Activated CD4-positive, alpha-beta T cell treated with anti-CD3 and anti-CD28 coated beads, Interleukin-2, amount 10 ng/mL, durations not matched to agents 24 days and 14 days (primary cell): ENCODE measurements at regions not wholly inside any gene's neighbourhood (a gene's known extent, or its start where the extent isn't known, plus 50 kb on each side); places are given as distances from the start of the nearest gene placed in this dataset.

Experiments
- DNase-seq: peaks from one replicate; pipeline ENCODE4 v3.0.0; 2022
- H3K27ac Mint-ChIP-seq: one replicate; pipeline ENCODE4 v1.8.0; 2022; ENCODE audit warnings: mild to moderate bottlenecking, mixed read lengths
- H3K27me3 Mint-ChIP-seq: one replicate; pipeline ENCODE4 v1.8.0; 2022; ENCODE audit warnings: mixed read lengths
- H3K36me3 Mint-ChIP-seq: one replicate; pipeline ENCODE4 v1.8.0; 2022; ENCODE audit warnings: low read depth, mild to moderate bottlenecking, mixed read lengths
- H3K4me1 Mint-ChIP-seq: one replicate; pipeline ENCODE4 v1.8.0; 2021; ENCODE audit warnings: mixed read lengths
- H3K4me3 Mint-ChIP-seq: one replicate; pipeline ENCODE4 v1.8.0; 2022; ENCODE audit warnings: mild to moderate bottlenecking, moderate library complexity, mixed read lengths
- H3K9me3 Mint-ChIP-seq: one replicate; pipeline ENCODE4 v1.8.0; 2021; ENCODE audit warnings: mixed read lengths
- intact Hi-C: fragments of 100-400 bp; cut with micrococcal nuclease; formaldehyde crosslinking; loops from one replicate; pipeline ENCODE4 v1.15.1; 2023

- H3K36me3 Mint-ChIP-seq, result no peaks in the 10 kb centered on the region
- H3K4me3 Mint-ChIP-seq, result no peak overlapping the region
- no peak for DNase-seq
- H3K27me3 Mint-ChIP-seq, result no peaks in the 10 kb centered on the region
- no peaks in the 10 kb centered on the region for H3K9me3 Mint-ChIP-seq
- H3K4me1 Mint-ChIP-seq, result no peaks in the 10 kb centered on the region
- intact Hi-C loops, result no loop called here
- H3K27ac Mint-ChIP-seq, result no peak overlapping the region
These were observed 203.0 kb upstream of the MEOX2 start for GRCh38 chr7:15889507-15889906.

- DNase-seq, result no peak
- Mint-ChIP-seq H3K27me3 (no peaks in the 10 kb centered on the region), H3K4me3 (no peak overlapping the region), H3K27ac (no peak overlapping the region), H3K9me3 (no peaks in the 10 kb centered on the region), H3K4me1 (no peaks in the 10 kb centered on the region), H3K36me3 (no peaks in the 10 kb centered on the region)
- intact Hi-C loops, result no loop called here
These were observed 201.6 kb upstream of the MEOX2 start for GRCh38 chr7:15888090-15888489.

DNA sequence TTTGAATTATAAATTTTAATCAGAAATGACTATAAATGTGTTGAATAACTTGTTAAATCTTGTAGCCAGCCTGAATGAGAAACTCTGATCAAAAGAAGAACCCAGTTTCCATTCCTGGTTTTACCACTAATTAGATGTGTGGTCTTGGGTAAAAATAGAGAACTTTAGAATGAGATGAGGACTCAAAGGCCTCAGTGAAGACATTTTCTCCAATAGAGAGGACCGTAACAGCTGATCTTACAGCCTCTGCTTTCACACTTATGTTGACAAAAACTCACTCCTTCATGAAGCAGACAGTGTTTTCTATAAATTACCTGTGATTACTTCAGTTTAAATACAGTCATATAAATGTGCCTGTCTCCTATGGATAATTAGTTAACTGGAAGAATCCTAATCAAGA lies 200.1 kb upstream of the MEOX2 start:
- Mint-ChIP-seq H3K4me3 (no peak overlapping the region), H3K36me3 (no peaks in the 10 kb centered on the region), H3K27ac (no peak overlapping the region), H3K4me1 (no peaks in the 10 kb centered on the region), H3K9me3 (peaks cover 9% of the 10 kb centered on the region), H3K27me3 (no peaks in the 10 kb centered on the region)
- intact Hi-C loops, result no loop called here
- no peak for DNase-seq

DNA sequence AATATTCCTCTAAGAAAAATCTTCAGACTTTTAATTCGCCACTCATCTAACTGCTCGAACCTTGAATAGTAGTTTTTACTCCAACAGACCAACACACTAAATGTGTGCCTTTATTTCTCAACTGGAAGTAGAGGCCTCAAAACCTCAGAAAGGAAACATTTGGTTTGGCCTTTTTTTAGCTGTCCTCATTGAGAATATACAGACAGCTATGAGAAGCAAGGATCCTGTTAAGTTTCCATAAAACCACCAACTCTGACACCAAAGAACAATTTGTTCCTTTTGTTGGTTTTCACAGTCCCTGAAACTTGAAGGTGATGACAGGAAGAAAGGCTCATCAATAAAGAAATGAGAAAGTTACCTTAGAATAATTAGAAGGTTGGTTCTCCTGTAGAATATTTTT lies 199.2 kb upstream of the MEOX2 start:
- Mint-ChIP-seq H3K27ac (no peak overlapping the region), H3K36me3 (no peaks in the 10 kb centered on the region), H3K9me3 (peaks cover 9% of the 10 kb centered on the region), H3K27me3 (no peaks in the 10 kb centered on the region), H3K4me1 (no peaks in the 10 kb centered on the region), H3K4me3 (no peak overlapping the region)
- DNase-seq, result no peak
- intact Hi-C loops, result no loop called here

DNA sequence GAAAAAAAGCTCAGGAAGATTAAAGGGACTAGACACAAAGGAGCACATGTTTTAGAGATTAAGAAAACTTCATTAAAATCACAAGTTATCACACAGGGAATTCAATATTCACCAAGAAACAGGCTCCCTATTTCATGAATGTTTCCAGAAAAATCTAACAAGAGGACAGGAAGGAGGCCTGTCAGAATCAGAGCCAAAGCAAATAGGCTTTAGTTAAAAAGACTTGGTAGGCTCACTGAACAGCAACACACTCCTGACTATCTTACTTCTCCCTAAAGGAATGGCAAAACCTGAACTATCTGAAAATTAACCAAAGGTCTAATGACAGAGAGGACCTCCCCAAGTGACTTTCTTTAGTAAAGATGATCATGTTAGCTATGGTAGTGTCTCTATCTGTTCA lies 188.3 kb upstream of the MEOX2 start:
- Mint-ChIP-seq H3K27ac (no peak overlapping the region), H3K4me1 (no peaks in the 10 kb centered on the region), H3K4me3 (no peak overlapping the region), H3K36me3 (no peaks in the 10 kb centered on the region), H3K9me3 (no peaks in the 10 kb centered on the region), H3K27me3 (no peaks in the 10 kb centered on the region)
- intact Hi-C loops, result no loop called here
- no peak for DNase-seq

GRCh38 chr7:15870347-15870746 lies 183.9 kb upstream of the MEOX2 start:
- no peak for DNase-seq
- intact Hi-C loops, result no loop called here
- Mint-ChIP-seq H3K4me1 (no peaks in the 10 kb centered on the region), H3K27ac (no peak overlapping the region), H3K9me3 (no peaks in the 10 kb centered on the region), H3K36me3 (no peaks in the 10 kb centered on the region), H3K27me3 (no peaks in the 10 kb centered on the region), H3K4me3 (no peak overlapping the region)

- no peak overlapping the region for H3K27ac Mint-ChIP-seq
- no peaks in the 10 kb centered on the region for H3K9me3 Mint-ChIP-seq
- no peaks in the 10 kb centered on the region for H3K36me3 Mint-ChIP-seq
- H3K4me3 Mint-ChIP-seq, result no peak overlapping the region
- H3K4me1 Mint-ChIP-seq, result no peaks in the 10 kb centered on the region
- H3K27me3 Mint-ChIP-seq, result no peaks in the 10 kb centered on the region
- intact Hi-C loops, result no loop called here
- DNase-seq, result no peak
These were observed 181.0 kb upstream of the MEOX2 start for GRCh38 chr7:15867441-15867840.

- Mint-ChIP-seq H3K4me1 (no peaks in the 10 kb centered on the region), H3K27ac (no peak overlapping the region), H3K27me3 (no peaks in the 10 kb centered on the region), H3K36me3 (no peaks in the 10 kb centered on the region), H3K4me3 (no peak overlapping the region), H3K9me3 (no peaks in the 10 kb centered on the region)
- intact Hi-C loops, result no loop called here
- DNase-seq, result no peak
These were observed 180.3 kb upstream of the MEOX2 start for GRCh38 chr7:15866753-15867152.

DNA sequence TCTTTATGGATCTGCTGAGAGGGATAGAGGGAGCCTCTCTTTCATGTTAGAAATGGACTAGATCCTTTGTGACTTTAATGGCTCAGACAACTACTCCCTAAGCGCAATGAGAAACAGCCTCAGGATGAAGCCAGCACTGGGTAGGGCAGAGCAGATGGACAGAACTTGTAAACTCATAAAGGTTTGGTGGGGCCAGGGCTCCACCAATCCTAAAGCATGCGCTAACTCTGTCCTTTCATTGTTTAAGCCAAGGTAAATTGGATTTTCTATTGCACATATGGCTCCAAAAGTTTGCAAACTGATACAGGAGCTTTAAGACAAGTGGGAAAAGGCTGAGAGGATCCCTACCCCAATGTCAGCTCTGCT lies 178.1 kb upstream of the MEOX2 start:
- intact Hi-C loops, result no loop called here
- Mint-ChIP-seq H3K27ac (no peak overlapping the region), H3K4me3 (no peak overlapping the region), H3K9me3 (no peaks in the 10 kb centered on the region), H3K4me1 (no peaks in the 10 kb centered on the region), H3K27me3 (no peaks in the 10 kb centered on the region), H3K36me3 (no peaks in the 10 kb centered on the region)
- DNase-seq, result no peak

DNA sequence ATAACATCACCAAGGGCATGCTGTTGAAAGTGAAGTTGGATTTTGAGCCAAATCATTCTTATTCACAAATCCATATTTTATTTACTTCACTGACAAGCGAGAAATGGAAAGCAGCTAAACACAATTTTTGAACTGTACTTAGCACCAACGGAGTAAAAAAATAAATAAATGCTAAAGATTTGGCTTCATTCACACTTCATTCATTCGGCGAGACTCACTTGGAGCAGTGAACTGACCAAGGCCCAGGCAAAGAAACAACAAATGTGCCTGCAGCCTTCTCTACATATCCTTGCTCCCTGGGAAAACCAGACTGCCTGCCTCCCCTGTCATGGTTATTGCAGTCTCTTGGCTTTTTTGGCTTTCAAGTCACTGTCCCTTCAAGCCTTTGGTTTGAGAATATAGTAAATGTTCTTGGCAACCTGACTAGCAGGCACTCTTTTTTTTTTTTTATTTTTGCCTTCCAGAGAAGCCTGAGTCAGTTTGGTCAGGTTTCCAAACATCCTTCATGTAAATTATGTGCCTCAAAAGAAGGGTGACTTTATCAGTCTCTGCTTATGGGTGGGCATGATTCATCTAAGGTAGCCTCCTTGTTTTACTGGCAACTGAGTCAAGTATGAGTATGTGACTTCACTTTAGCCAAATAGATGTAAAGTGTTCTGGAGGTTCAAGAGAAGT lies 177.6 kb upstream of the MEOX2 start:
- H3K4me1 Mint-ChIP-seq, result no peaks in the 10 kb centered on the region
- H3K27me3 Mint-ChIP-seq, result no peaks in the 10 kb centered on the region
- no peaks in the 10 kb centered on the region for H3K9me3 Mint-ChIP-seq
- intact Hi-C loops, result no loop called here
- no peaks in the 10 kb centered on the region for H3K36me3 Mint-ChIP-seq
- no peak overlapping the region for H3K27ac Mint-ChIP-seq
- H3K4me3 Mint-ChIP-seq, result no peak overlapping the region
- no peak for DNase-seq

- intact Hi-C loops, result no loop called here
- H3K4me1 Mint-ChIP-seq, result no peaks in the 10 kb centered on the region
- H3K9me3 Mint-ChIP-seq, result no peaks in the 10 kb centered on the region
- no peak overlapping the region for H3K27ac Mint-ChIP-seq
- no peak for DNase-seq
- no peak overlapping the region for H3K4me3 Mint-ChIP-seq
- H3K27me3 Mint-ChIP-seq, result no peaks in the 10 kb centered on the region
- H3K36me3 Mint-ChIP-seq, result no peaks in the 10 kb centered on the region
These were observed 176.3 kb upstream of the MEOX2 start for GRCh38 chr7:15862781-15863165.

DNA sequence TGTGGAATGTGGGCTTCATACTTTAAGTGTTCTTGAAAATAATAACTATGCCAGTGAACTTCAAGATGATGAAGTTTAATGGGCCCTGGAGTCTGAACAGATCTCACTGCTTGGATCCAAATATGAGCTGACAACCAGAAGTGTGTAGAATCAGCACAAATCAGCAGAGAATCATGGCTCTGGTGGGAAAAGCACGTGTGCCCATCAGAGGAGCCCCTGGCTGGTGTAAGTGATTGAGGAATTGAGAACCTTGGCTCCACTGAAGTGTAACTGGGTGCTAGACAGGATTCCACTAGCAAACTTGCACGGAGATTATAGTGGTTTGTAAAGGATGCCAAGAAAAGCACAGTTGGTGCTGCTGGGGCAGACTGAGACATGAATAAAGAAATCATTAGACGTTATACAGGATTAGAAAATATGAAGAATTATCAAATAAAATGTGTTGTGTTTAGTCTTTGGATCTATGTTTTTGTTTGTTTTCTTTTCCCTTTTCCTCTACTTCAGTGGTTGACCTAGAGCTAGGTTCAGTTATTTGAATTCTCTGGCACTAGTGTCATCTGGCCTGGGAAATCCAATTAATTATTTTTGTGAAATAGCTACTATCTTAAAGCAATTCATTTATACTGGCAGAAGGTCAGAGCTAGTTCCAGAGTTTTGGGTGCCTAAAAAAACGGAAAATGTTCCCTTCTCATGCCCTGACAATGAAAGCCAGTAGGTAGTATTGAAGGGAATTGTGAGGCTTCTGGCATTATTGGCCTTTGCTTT lies 175.7 kb upstream of the MEOX2 start:
- DNase-seq, result no peak
- no peaks in the 10 kb centered on the region for H3K27me3 Mint-ChIP-seq
- intact Hi-C loops, result no loop called here
- no peaks in the 10 kb centered on the region for H3K4me1 Mint-ChIP-seq
- peaks cover 4% of the 10 kb centered on the region for H3K9me3 Mint-ChIP-seq
- no peak overlapping the region for H3K4me3 Mint-ChIP-seq
- H3K36me3 Mint-ChIP-seq, result no peaks in the 10 kb centered on the region
- no peak overlapping the region for H3K27ac Mint-ChIP-seq

GRCh38 chr7:15860264-15860949 lies 173.9 kb upstream of the MEOX2 start:
- Mint-ChIP-seq H3K4me1 (no peaks in the 10 kb centered on the region), H3K27ac (no peak overlapping the region), H3K27me3 (no peaks in the 10 kb centered on the region), H3K9me3 (peaks cover 5% of the 10 kb centered on the region), H3K36me3 (no peaks in the 10 kb centered on the region), H3K4me3 (no peak overlapping the region)
- intact Hi-C loops, result no loop called here
- DNase-seq, result no peak

DNA sequence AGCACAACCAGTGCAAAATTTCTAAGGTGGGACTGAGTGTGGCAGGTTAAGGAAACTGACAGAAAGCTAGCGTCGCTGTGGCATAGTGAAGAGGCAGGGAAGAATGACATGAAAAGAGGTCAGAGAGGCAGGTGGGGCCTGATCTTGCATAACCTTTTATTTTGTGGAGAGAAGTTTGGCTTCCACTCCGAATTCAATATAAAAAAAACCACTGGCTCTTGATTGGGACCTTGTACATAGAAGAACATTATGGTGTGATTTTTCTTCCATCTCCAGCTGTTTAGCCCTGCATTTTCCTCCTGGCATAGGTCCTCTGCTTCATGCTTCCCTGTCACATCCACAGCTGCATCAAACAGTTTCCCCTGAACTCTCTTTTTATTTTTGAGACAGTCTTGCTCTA lies 170.5 kb upstream of the MEOX2 start:
- Mint-ChIP-seq H3K27me3 (no peaks in the 10 kb centered on the region), H3K4me1 (no peaks in the 10 kb centered on the region), H3K9me3 (peaks cover 5% of the 10 kb centered on the region), H3K36me3 (no peaks in the 10 kb centered on the region), H3K27ac (no peak overlapping the region), H3K4me3 (no peak overlapping the region)
- DNase-seq, result no peak
- intact Hi-C loops, result no loop called here
